ENCODE measurements at regions not wholly inside any gene's neighbourhood (a gene's known extent, or its start where the extent isn't known, plus 50 kb on each side); places are given as distances from the start of the nearest gene placed in this dataset.

- DNase-seq: no peak
- Mint-ChIP-seq H3K27ac (no peak overlapping the region), H3K9me3 (no peaks in the 10 kb centered on the region), H3K4me1 (no peaks in the 10 kb centered on the region), H3K4me3 (no peak overlapping the region), H3K27me3 (no peaks in the 10 kb centered on the region), H3K36me3 (ENCODE audit: low read depth) (no peaks in the 10 kb centered on the region)
- TF ChIP-seq CTCF (IDR thresholded peaks at IDR 0.05): no peak
- CTCF ChIA-PET: no interaction called here
- POLR2A ChIA-PET: no interaction called here
- ATAC-seq (ENCODE audit: low read depth): no peak
- intact Hi-C loops (cut with micrococcal nuclease): no loop called here
Measured at GRCh38 chr4:31362756-31363155, 642.6 kb downstream of the PCDH7 start.

- H3K36me3 Mint-ChIP-seq (ENCODE audit: low read depth): no peaks in the 10 kb centered on the region
- CTCF ChIA-PET: no interaction called here
Measured at GRCh38 chr4:31365006-31365690, 645.0 kb downstream of the PCDH7 start.

GRCh38 chr4:31366041-31366440 is 645.9 kb downstream of the PCDH7 start:
- intact Hi-C loops (cut with micrococcal nuclease): no loop called here
- POLR2A ChIA-PET: no interaction called here
- no peaks in the 10 kb centered on the region for H3K9me3 Mint-ChIP-seq
- ATAC-seq (ENCODE audit: low read depth): no peak
- no peaks in the 10 kb centered on the region for H3K4me1 Mint-ChIP-seq
- CTCF ChIA-PET: no interaction called here
- no peaks in the 10 kb centered on the region for H3K36me3 Mint-ChIP-seq (ENCODE audit: low read depth)
- no peak overlapping the region for H3K4me3 Mint-ChIP-seq
- H3K27ac Mint-ChIP-seq: no peak overlapping the region
- DNase-seq: no peak
- no peak for TF ChIP-seq CTCF (IDR thresholded peaks at IDR 0.05)
- no peaks in the 10 kb centered on the region for H3K27me3 Mint-ChIP-seq

More at GRCh38 chr4:31365006-31365690, 645.0 kb downstream of the PCDH7 start:
- DNase-seq (no peak), ATAC-seq (ENCODE audit: low read depth) (no peak)
- no peak overlapping the region for H3K27ac Mint-ChIP-seq
- H3K9me3 Mint-ChIP-seq: no peaks in the 10 kb centered on the region
- no peak overlapping the region for H3K4me3 Mint-ChIP-seq
- intact Hi-C loops (cut with micrococcal nuclease): no loop called here
- POLR2A ChIA-PET: no interaction called here
- H3K4me1 Mint-ChIP-seq: no peaks in the 10 kb centered on the region
- no peaks in the 10 kb centered on the region for H3K27me3 Mint-ChIP-seq
- TF ChIP-seq CTCF (IDR thresholded peaks at IDR 0.05): no peak

- H3K27me3 Mint-ChIP-seq: no peaks in the 10 kb centered on the region
- ChIA-PET CTCF (no interaction called here), POLR2A (no interaction called here)
- H3K27ac Mint-ChIP-seq: no peak overlapping the region
- DNase-seq (no peak), ATAC-seq (ENCODE audit: low read depth) (peak; percentile 62)
- no peaks in the 10 kb centered on the region for H3K4me1 Mint-ChIP-seq
- intact Hi-C loops (cut with micrococcal nuclease): no loop called here
- TF ChIP-seq CTCF (IDR thresholded peaks at IDR 0.05): no peak
- no peaks in the 10 kb centered on the region for H3K9me3 Mint-ChIP-seq
- H3K4me3 Mint-ChIP-seq: no peak overlapping the region
- H3K36me3 Mint-ChIP-seq (ENCODE audit: low read depth): no peaks in the 10 kb centered on the region
Measured at GRCh38 chr4:31370866-31371465, 650.8 kb downstream of the PCDH7 start.

- no peak for DNase-seq
- Mint-ChIP-seq H3K4me3 (no peak overlapping the region), H3K36me3 (ENCODE audit: low read depth) (no peaks in the 10 kb centered on the region), H3K27me3 (no peaks in the 10 kb centered on the region), H3K9me3 (no peaks in the 10 kb centered on the region), H3K4me1 (no peaks in the 10 kb centered on the region), H3K27ac (no peak overlapping the region)
- no peak for TF ChIP-seq CTCF (IDR thresholded peaks at IDR 0.05)
- intact Hi-C loops (cut with micrococcal nuclease): no loop called here
- ChIA-PET POLR2A (no interaction called here), CTCF (no interaction called here)
- ATAC-seq (ENCODE audit: low read depth): no peak
Measured at GRCh38 chr4:31374256-31374960, 654.2 kb downstream of the PCDH7 start.

Data from activated B cell treated with CpG ODN at 0.5 μM for 24 hours (primary cell).